ENCODE measurements at regions not wholly inside any gene's neighbourhood (a gene's known extent, or its start where the extent isn't known, plus 50 kb on each side); places are given as distances from the start of the nearest gene placed in this dataset.

DNA sequence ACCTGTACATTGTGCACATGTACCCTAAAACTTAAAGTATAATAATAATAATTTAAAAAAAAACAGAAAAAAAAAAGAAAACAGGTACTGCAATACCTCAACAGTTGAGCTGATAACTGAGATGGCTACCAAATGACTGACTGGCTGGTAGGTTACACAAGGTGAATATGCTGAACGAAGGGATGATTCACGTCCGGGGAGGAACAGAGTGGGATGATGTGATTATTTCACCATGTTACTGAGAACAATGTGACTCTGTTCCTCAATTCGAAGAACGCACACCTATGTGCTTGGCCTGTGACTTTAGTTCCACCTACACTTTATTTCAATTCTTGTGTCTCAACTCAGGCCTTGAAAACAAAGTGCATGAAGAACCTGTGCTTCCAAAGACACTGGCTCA is 111.7 kb downstream of the CXXC4 start:
- no peak for TF ChIP-seq TCF4 (CRISPR knock-in tag; IDR thresholded peaks at IDR 0.05; ENCODE audit: borderline replicate concordance)
- TF ChIP-seq ZNF8 (CRISPR knock-in tag; IDR thresholded peaks at IDR 0.05), result no peak
- TF ChIP-seq BACH2 (CRISPR knock-in tag; IDR thresholded peaks at IDR 0.05; ENCODE audit: borderline replicate concordance), result no peak
- TF ChIP-seq, protein P1, sequence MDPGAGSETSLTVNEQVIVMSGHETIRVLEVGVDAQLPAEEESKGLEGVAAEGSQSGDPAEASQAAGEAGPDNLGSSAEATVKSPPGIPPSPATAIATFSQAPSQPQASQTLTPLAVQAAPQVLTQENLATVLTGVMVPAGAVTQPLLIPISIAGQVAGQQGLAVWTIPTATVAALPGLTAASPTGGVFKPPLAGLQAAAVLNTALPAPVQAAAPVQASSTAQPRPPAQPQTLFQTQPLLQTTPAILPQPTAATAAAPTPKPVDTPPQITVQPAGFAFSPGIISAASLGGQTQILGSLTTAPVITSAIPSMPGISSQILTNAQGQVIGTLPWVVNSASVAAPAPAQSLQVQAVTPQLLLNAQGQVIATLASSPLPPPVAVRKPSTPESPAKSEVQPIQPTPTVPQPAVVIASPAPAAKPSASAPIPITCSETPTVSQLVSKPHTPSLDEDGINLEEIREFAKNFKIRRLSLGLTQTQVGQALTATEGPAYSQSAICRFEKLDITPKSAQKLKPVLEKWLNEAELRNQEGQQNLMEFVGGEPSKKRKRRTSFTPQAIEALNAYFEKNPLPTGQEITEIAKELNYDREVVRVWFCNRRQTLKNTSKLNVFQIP (CRISPR knock-in tag; IDR thresholded peaks at IDR 0.05; ENCODE audit: borderline replicate concordance, low read depth), result no peak
- TF ChIP-seq, protein P2, sequence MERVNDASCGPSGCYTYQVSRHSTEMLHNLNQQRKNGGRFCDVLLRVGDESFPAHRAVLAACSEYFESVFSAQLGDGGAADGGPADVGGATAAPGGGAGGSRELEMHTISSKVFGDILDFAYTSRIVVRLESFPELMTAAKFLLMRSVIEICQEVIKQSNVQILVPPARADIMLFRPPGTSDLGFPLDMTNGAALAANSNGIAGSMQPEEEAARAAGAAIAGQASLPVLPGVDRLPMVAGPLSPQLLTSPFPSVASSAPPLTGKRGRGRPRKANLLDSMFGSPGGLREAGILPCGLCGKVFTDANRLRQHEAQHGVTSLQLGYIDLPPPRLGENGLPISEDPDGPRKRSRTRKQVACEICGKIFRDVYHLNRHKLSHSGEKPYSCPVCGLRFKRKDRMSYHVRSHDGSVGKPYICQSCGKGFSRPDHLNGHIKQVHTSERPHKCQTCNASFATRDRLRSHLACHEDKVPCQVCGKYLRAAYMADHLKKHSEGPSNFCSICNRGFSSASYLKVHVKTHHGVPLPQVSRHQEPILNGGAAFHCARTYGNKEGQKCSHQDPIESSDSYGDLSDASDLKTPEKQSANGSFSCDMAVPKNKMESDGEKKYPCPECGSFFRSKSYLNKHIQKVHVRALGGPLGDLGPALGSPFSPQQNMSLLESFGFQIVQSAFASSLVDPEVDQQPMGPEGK (CRISPR knock-in tag; IDR thresholded peaks at IDR 0.05; ENCODE audit: borderline replicate concordance), result no peak
- no peak for TF ChIP-seq SNAI2 (CRISPR knock-in tag; IDR thresholded peaks at IDR 0.05)
- TF ChIP-seq ZFP30 (CRISPR knock-in tag; IDR thresholded peaks at IDR 0.05), result no peak
- TF ChIP-seq ZFP3 (CRISPR knock-in tag; IDR thresholded peaks at IDR 0.05), result no peak
- TF ChIP-seq OSR1 (CRISPR knock-in tag; IDR thresholded peaks at IDR 0.05), result no peak

Measured in SK-N-SH treated with all-trans-retinoic acid at 6 μM for 48 hours (cell line).